ENCODE measurements at regions not wholly inside any gene's neighbourhood (a gene's known extent, or its start where the extent isn't known, plus 50 kb on each side); places are given as distances from the start of the nearest gene placed in this dataset.

DNA sequence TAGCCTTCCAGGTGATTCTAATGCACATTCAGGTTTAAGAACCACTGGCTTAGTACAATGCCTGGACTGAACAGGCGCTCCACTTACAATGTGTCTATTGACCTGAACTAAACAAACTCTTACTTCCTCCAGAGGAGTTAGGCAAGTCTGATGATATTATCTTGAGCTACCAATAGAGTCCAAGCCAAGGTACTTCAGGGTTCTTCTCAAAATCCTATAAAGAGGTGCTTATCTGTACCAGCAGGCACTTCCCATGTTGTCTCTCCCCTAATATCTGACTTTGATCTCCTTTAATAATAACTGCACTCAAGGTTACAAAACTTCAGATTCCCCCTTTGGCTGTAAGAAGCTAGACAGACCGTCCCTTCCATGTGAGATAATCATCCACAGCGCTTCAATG is 157.0 kb upstream of the SVIL start:
- TF ChIP-seq EZH2 (IDR thresholded peaks at IDR 0.05) (no peak), POLR2AphosphoS5 (IDR thresholded peaks at IDR 0.05; ENCODE audit: borderline replicate concordance, low read depth, low read length) (no peak), FOXP2 (optimal IDR thresholded peaks at IDR 0.05; ENCODE audit: control extremely low read depth, extremely low read length, insufficient read depth) (no peak)

Measured in SK-N-MC (cell line).